ENCODE measurements at regions not wholly inside any gene's neighbourhood (a gene's known extent, or its start where the extent isn't known, plus 50 kb on each side); places are given as distances from the start of the nearest gene placed in this dataset.

DNA sequence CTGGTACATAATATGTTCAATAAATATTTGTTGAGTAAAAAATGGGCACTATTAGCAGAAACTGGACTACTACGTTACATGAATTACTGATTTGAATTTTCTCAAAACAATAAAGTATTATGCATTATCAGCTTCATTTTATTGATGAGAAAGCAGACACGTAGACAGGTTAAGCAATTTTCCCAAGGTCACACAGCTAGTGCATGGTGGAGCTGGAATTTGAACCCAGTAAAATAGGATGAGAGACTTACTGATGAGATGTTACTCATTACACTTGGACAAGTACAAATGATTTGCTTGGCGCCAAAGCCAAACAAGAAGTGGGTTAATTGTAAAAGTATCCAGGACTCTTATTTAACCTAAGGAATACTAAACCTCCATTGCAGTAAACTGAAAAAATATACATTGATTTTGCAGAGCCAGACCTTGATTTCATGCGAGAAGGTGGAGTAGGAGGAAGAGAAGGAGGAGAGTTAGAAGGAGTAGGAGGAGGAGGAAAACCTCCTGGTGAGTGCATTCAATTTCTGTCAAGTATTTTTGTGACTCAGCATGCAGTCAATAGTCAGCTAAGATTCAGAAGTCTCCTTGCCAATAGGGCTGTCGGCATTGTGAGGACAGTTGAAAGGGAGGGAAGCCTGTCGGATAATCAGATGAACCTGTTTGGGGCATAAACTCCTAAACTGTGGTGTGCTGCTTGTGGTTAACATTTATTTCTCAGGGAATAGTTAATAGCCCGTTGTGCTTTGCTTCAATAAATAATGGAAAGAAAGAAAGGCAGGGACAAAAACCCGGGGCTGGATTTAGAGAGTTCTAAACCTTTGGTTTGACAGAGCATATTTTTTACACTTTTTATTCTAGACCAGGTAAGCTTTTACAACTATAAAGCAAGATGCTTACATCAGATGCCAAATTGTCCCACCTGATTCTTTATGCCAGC is 77.0 kb upstream of the TACR1 start:
- no peak for DNase-seq

- no peak for DNase-seq
These were observed 75.6 kb upstream of the TACR1 start for GRCh38 chr2:75274936-75275335.

- no peak for DNase-seq
These were observed 68.8 kb upstream of the TACR1 start for GRCh38 chr2:75268112-75268511.

DNA sequence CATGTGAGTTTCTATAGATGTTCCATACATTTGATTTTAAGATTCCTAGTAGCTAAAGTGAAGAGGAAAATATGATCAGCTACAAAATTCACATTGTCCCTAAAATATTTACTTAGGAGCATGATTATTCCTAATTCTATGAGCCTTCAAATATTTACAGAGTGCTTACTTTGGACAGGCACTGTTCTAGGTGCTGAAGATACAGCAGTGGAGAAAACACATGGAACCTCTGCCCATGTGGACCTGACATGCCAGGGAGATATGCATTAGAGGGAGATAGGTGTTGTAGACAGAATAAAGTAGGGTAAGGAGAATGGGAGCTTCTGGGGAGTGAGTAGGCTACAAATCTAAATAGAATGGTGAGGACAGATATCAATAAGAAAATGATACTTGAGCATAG is 62.6 kb upstream of the TACR1 start:
- no peak for DNase-seq

DNA sequence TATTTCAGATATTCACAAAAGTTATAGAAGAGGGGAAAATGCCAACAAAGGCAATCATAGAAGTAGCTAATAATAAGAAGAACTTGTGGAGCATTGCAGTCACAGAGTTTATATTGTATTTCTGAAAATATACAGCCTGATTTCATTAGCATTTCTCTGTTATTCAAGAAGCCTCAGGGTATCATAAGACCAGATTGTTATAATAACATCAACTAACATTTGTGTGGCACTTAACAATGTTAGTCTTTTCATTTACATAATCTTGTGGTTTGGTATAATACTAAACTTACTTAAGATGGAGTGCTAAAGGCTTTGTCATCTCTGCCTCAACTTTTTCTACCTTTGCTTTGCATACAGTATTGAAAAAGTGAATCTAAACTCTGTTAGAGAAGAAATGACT is 61.6 kb upstream of the TACR1 start:
- no peak for DNase-seq

DNA sequence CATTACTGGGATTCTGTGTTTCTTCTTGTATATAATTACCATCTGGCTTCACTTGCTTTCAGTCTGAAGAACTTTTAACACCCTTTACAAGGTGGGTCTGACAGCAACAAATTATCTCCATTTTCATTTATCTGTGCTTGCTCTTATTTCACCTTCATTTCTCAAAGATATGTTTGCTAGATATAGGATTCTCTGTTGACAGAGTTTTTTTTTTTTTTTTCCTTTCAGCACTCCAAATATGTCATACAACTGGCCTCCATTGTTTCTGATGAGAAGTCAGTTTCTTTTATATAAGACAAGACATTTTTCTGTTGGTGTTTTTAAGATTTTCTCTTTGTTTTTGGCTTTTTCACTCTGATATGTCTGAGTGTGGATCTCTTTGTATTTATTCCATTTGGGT is 59.3 kb upstream of the TACR1 start:
- no peak for DNase-seq

DNA sequence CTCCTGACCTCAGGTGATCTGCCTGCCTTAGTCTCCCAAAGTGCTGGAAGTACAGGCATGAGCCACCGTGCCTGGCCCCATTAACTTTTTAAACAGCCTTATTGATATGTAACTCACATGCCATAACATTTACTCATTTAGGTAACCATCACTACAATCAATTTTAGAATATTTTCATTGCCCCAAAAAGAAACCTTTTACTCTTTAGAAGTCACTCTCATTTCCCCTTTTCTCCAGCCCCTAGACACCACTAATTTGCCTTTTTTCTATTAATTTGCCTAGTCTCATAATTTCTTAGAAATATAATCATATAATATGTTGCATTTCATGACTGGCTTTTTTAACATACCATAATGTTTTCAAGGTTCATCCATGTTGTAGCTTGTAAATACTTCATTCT is 57.2 kb upstream of the TACR1 start:
- no peak for DNase-seq

GRCh38 chr2:75253526-75253925 is 54.2 kb upstream of the TACR1 start:
- DNase-seq = no peak

- no peak for DNase-seq
These were observed 52.6 kb upstream of the TACR1 start for GRCh38 chr2:75251896-75252295.

Measured in activated CD4-positive, alpha-beta T cell treated with anti-CD3 and anti-CD28 coated beads, Interleukin-2, Interleukin-6, amounts not matched to agents 100 ng/mL and 50 ng/mL, durations not matched to agents 16 hours and 8 hours (primary cell).